ENCODE measurements at regions not wholly inside any gene's neighbourhood (a gene's known extent, or its start where the extent isn't known, plus 50 kb on each side); places are given as distances from the start of the nearest gene placed in this dataset.

DNA sequence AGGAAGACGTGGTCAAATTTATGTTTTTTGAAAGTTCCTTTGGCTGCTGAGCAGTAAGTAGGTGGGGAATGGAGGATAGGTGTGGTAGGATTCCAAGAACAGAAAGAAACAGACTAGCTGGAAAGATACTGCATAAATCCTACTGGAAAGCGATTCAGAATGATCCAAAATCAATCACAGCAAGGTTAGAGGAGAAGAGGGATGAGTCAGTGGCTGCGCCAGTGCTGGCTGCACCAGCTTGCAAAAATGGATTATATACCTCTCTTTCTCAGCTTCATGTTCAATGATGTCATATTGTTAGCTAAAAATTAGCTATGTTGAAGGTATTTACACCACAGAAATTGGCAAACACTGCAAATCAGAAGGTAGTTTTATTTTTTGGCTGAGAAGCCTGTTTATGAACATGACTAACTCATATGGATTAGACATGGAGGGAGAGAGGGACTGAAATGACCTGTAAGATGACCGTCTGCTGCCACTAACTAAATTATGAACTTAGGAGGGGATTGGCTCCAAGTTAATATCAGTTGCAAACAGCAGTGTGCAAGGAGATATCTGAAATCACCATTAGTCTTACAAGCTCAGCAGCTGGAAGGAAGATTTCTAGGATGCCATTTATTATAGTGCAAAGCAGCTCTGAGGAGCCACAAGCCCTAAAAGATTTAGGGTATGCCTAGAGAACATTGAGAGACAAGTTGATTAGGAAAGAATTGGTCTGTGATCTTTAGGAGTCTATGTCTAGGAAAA is 405.3 kb downstream of the MID1IP1 start:
- TF ChIP-seq CTCF (IDR thresholded peaks at IDR 0.05): no peak
- no peak for TF ChIP-seq POLR2A (IDR thresholded peaks at IDR 0.05)

All from thyroid gland (tissue), 4 donors.